Suprapubic skin (tissue), 3 donors: ENCODE measurements at regions not wholly inside any gene's neighbourhood (a gene's known extent, or its start where the extent isn't known, plus 50 kb on each side); places are given as distances from the start of the nearest gene placed in this dataset.
"Not testable (repeated sequence)": the region's sequence is repeated elsewhere in the genome, so short reads cannot be mapped to it uniquely, and the experiment has no call there.

ENCODE experiments used
- CTCF ChIP-seq, 2 donors: fragments of 200-600 bp in 1 of 2; fragments of 450-650 bp in 1 of 2; sonication (generic) in 1 of 2; IDR thresholded peaks; one replicate each; pipeline ENCODE4 v1.5.1; 2016 to 2019; ENCODE audit warnings: antibody characterized with exemption in 2 of 2, mild to moderate bottlenecking in 1 of 2, moderate library complexity in 1 of 2
- EP300 ChIP-seq: sonication (generic); formaldehyde crosslinking; IDR thresholded peaks from one replicate; pipeline ENCODE4 v1.6.1; 2017; ENCODE audit warnings: antibody characterized with exemption
- POLR2A ChIP-seq, 2 donors: fragments of 450-650 bp; IDR thresholded peaks; one replicate each; pipeline ENCODE4 v1.6.1; 2017; ENCODE audit warnings: antibody characterized with exemption in 2 of 2, mild to moderate bottlenecking in 2 of 2, moderate library complexity in 2 of 2

- TF ChIP-seq POLR2A (IDR thresholded peaks at IDR 0.05); CTCF (IDR thresholded peaks at IDR 0.05); EP300: not testable (repeated sequence)
Measured at GRCh38 chr10:8684916-8685315, 630.4 kb downstream of the GATA3 start.
